LNCAP (cell line): ENCODE measurements at regions not wholly inside any gene's neighbourhood (a gene's known extent, or its start where the extent isn't known, plus 50 kb on each side); places are given as distances from the start of the nearest gene placed in this dataset.

Experiments used
- CTCF ChIP-seq: fragments of 450-650 bp; IDR thresholded peaks from 2 replicates; pipeline ENCODE4 v1.5.1; 2017; ENCODE audit warnings: mild to moderate bottlenecking

DNA sequence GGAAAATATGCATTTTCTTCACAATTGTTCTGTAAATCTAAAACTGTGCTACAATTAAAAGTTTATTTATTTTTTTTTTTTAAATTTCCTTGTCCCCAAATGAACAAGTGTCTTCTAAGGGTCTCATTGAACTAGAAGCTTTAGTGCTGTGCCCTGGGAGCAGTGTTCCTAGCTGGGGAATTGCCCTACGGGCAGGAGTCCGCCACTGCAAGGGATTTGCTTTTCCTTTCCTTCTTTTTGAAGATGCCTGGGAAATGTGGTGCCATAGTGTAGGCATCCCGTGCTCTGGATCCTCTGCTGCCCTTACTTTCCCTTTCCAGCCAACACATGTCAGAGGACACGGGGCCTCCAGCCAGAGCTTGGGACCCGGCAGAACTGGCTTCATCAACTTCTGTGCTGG is 177.1 kb upstream of the CTBP2 start:
- TF ChIP-seq CTCF = no peak

DNA sequence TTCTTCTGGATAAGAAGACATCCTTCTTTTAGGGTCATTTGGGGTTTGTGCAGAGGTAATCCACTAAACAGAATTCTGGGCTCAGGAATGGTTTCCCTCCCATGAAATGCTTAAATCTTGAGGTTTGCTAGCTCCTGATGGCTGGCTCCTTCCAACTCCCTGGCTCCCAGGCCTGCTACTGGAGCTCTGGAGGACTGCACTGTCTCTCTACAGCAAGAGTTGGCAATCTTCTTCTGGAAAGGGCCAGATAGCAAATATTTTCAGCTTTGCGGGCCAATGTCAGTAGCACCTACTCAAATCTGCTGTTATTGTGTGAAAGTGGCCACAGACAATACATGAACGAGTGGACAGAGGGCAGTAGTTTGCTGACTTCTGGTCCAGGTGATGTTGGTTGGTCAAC is 174.2 kb upstream of the CTBP2 start:
- no peak for TF ChIP-seq CTCF

- no peak for TF ChIP-seq CTCF
These were observed 173.4 kb upstream of the CTBP2 start for GRCh38 chr10:125333769-125334168.

DNA sequence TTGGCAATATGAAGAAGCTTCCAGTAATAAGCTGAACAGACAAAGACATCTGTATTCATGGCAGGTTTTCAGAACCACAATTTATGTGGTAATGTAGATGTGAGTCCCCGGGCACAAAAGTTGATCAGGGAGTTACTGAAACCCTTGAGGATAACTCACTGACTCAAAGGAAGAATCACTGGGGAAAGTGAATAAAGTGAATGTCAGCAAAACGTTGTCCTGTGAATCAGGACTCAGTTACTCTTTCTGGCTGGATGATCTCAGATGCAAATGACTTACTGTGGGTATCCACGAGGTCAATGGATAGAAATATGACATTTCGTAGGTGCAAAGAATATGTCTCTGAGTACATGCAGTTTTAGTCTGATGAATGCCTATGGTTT is 172.8 kb upstream of the CTBP2 start:
- TF ChIP-seq CTCF = no peak

- no peak for TF ChIP-seq CTCF
These were observed 172.3 kb upstream of the CTBP2 start for GRCh38 chr10:125332548-125333208.

GRCh38 chr10:125331056-125331455 is 170.7 kb upstream of the CTBP2 start:
- TF ChIP-seq CTCF = no peak

DNA sequence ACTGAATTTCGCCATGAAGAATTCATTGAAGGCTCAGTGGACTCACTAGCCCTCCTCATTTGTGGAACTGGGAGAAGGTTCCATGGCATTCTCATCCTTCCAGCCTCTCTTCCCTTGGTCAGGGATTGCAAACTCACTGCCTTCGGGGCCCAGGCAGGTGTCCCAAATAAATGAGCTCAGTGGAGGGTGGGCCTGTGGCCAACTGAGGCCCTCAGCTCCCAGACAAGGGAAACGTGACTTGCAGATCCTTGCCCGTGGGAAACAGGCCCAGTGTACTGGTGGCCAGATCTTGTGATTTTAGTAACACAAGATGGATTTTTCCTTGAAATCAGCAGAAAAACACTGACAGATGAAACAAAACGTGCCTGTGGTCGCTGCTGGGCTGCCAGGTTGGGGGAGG is 168.7 kb upstream of the CTBP2 start:
- TF ChIP-seq CTCF = no peak

- TF ChIP-seq CTCF = no peak
These were observed 165.0 kb upstream of the CTBP2 start for GRCh38 chr10:125325326-125325725.
